Heart left ventricle (tissue), 16 donors: ENCODE measurements at regions not wholly inside any gene's neighbourhood (a gene's known extent, or its start where the extent isn't known, plus 50 kb on each side); places are given as distances from the start of the nearest gene placed in this dataset.

Experiments
- ATAC-seq, 4 donors: fragments of 200-7000 bp; cut with Tn5 transposase; one replicate each; pipeline ENCODE4 v1.9.1; 2020 to 2022; ENCODE audit warnings: moderate library complexity in 4 of 4, mild to moderate bottlenecking in 3 of 4, moderate number of reproducible peaks in 1 of 4
- DNase-seq, 5 donors: peaks; one replicate each; pipeline ENCODE4 v3.0.0-alpha.2; 2020
- H3K27ac ChIP-seq, 12 donors: fragments of 200-600 bp; sonication (generic) in 4 of 12; one replicate each; pipeline versions ENCODE4 v1.5.0 to v1.8.0; 2016 to 2022; ENCODE audit warnings: mild to moderate bottlenecking in 2 of 12
- H3K27me3 ChIP-seq, 9 donors: fragments of 200-600 bp; sonication (generic) in 2 of 9; one replicate each; pipeline versions ENCODE4 v1.5.1 to v1.8.0; 2016 to 2022; ENCODE audit warnings: mild to moderate bottlenecking in 3 of 9
- H3K36me3 ChIP-seq, 9 donors: fragments of 200-600 bp; sonication (generic) in 2 of 9; one replicate each; pipeline versions ENCODE4 v1.5.0 to v1.8.0; 2018 to 2022; ENCODE audit warnings: mild to moderate bottlenecking in 2 of 9
- H3K4me1 ChIP-seq, 12 donors: fragments of 200-600 bp; sonication (generic) in 4 of 12; one replicate each; pipeline versions ENCODE4 v1.5.0 to v1.8.0; 2016 to 2022; ENCODE audit warnings: mild to moderate bottlenecking in 3 of 12
- H3K4me3 ChIP-seq, 12 donors: fragments of 200-600 bp; sonication (generic) in 4 of 12; one replicate each; pipeline versions ENCODE4 v1.5.0 to v1.8.0; 2017 to 2022; ENCODE audit warnings: mild to moderate bottlenecking in 9 of 12, moderate library complexity in 4 of 12
- H3K9me3 ChIP-seq, 12 donors: fragments of 200-600 bp; sonication (generic) in 4 of 12; one replicate each; pipeline versions ENCODE4 v1.5.0 to v1.8.0; 2016 to 2022; ENCODE audit warnings: mild to moderate bottlenecking in 1 of 12
- POLR2A ChIP-seq, 2 donors: fragments of 450-650 bp; IDR thresholded peaks; one replicate each; pipeline ENCODE4 v1.6.1; 2017; ENCODE audit warnings: antibody characterized with exemption in 2 of 2, mild to moderate bottlenecking in 2 of 2, moderate library complexity in 2 of 2
- WGBS, 4 donors: extraction: QIAGEN DNeasy Blood & Tissue Kit in 2 of 4; methylation state at CpG; one replicate each; pipeline versions ENCODE4 v1.1.5 to v1.1.7; 2013 to 2018; 5-methylcytosine and 5-hydroxymethylcytosine counted together
- intact Hi-C, 10 donors: fragments of 100-400 bp; cut with DNase I; formaldehyde crosslinking; loops; one replicate each; pipeline versions ENCODE4 v1.11.1 to v1.14.2; 2022
- TF ChIP-seq, protein P1 (sequence below), 12 donors: fragments of 200-600 bp; sonication (generic) in 4 of 12; IDR thresholded peaks; one replicate each; pipeline versions ENCODE4 v1.5.0 to v1.8.0; 2018 to 2022; ENCODE audit warnings: antibody characterized with exemption in 12 of 12, mild to moderate bottlenecking in 5 of 12
- donor health status: ischemic (EF 13 %, LVEDD 7.1; RV severe dilation, severe dysfunction).
- donor health status: healthy with polysubstance abuse.
- donor health status: DM: no; HTN: yes; CAD: no.
- donor health status: DM: no; HTN: no; CAD: no.
- donor health status: ischemic (EF 25% LVEDD 6.9; RV normal size, moderate dysfunction).
- donor health status: ischemic (EF 25% LVEDD 5.7; RV mildly dilated, moderate dysfunction).
- donor health status: healthy.
- donor health status: DM: yes; HTN: yes; CAD: no.
- donor health status: ischemic (EF 35%, LVEDD 5.7; RV mildly dilated, moderate dysfunction).
- donor health status: nonischemic (EF 11% LVEDD 7.7; RV severe dilation, severe dysfunction).
- donor health status: DM: yes; HTN: yes; CAD: no.
- donor health status: PGD.
- donor health status: ischemic (EF 29% LVEDD 5.4; RV normal size, mild dysfunction).
- donor health status: nonischemic (EF 23%, LVEDD 6.1; RV moderate dilation, normal function).

DNA sequence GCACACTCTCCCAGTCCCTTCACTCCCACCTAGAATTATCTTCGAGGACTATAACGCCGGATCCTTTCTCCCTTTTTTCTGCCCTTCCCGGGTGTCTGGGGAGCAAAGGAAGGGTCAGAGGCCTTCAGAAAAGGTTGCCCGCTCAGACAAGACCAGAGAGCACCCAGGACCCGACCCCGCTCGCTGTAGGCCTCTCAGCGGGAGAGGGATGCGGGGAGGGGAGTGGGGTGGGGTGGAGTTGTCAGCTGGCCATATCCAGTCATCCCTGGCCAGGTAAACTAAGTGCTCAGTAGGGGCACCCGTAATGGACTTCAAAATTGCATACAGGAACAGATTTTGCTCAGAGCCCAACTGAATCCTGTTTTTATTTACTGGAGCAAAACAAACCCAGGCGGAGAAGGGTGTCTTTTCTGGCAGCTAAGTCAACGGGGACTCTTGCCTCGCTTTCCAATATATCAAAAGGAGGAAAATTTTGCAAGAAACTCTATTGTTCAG is 65.0 kb downstream of the NOL4 start:
- H3K4me1 ChIP-seq = peaks cover 0 to 9% (median 0%) of the 10 kb centered on the region in 12 donors
- TF ChIP-seq, protein P1, sequence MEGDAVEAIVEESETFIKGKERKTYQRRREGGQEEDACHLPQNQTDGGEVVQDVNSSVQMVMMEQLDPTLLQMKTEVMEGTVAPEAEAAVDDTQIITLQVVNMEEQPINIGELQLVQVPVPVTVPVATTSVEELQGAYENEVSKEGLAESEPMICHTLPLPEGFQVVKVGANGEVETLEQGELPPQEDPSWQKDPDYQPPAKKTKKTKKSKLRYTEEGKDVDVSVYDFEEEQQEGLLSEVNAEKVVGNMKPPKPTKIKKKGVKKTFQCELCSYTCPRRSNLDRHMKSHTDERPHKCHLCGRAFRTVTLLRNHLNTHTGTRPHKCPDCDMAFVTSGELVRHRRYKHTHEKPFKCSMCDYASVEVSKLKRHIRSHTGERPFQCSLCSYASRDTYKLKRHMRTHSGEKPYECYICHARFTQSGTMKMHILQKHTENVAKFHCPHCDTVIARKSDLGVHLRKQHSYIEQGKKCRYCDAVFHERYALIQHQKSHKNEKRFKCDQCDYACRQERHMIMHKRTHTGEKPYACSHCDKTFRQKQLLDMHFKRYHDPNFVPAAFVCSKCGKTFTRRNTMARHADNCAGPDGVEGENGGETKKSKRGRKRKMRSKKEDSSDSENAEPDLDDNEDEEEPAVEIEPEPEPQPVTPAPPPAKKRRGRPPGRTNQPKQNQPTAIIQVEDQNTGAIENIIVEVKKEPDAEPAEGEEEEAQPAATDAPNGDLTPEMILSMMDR (IDR thresholded peaks at IDR 0.05) = no peak
- TF ChIP-seq POLR2A (IDR thresholded peaks at IDR 0.05) = no peak
- H3K4me3 ChIP-seq = peak overlapping the region in 4 of 12 donors; percentile 24 to 40 (median 36)
- no peak overlapping the region for H3K27ac ChIP-seq
- intact Hi-C loops = no loop called here
- ATAC-seq = no peak
- 55 to 62% (median 59%) methylated on average over 14 of the region's 14 CpGs for WGBS, 4 donors
- no peaks in the 10 kb centered on the region for H3K9me3 ChIP-seq
- H3K36me3 ChIP-seq = no peaks in the 10 kb centered on the region
- H3K27me3 ChIP-seq = peaks cover 8 to 52% (median 19%) of the 10 kb centered on the region in 9 donors
- no peak for DNase-seq

DNA sequence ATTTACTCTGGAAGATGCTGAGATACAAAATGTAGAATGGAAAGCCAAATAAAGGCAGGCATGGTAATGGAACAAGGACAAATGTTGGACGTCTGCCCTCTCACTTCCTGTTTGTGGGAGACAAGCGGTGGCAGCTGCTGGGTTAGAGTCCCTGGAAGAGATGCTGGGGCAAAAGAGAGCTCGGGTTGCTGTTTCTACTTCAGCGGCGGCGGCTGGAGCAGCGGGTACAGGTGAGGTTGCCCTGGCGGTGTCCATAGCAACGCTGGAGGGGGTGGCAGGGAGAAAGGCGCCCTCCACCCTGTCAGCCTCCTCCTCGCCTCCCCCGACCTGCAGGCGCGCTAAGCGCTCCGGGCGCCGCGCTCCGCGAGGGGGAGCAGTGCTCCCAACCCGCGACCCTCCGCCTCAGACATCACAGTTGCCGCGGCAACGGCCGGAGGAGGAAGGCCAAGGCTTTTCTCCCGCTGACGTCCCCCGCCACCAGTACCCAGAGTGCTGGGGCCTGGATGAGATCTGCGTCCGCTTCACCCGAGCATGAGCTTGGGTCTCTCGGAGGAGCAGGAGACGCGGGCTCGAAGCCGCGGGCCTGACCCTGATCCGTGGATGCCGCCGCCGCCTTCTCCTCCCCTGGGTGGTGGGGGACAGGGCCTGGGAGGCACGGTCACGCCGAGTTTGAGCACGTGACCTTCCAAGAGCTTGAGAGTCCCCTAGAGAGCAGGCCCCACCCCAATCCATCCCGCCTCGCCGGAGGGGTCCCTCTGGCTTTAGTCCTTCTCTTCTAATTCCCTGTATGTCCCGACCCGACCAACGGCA is 65.6 kb downstream of the NOL4 start:
- Histone ChIP-seq H3K36me3 (no peaks in the 10 kb centered on the region), H3K9me3 (no peaks in the 10 kb centered on the region), H3K4me1 (peaks cover 0 to 10% (median 0%) of the 10 kb centered on the region in 12 donors), H3K27me3 (peaks cover 8 to 52% (median 19%) of the 10 kb centered on the region in 9 donors), H3K4me3 (peak overlapping the region in 11 of 12 donors; percentile 4 to 40 (median 35)), H3K27ac (no peak overlapping the region)
- peak in 3 of 4 donors; percentile 9 to 33 (median 28) for ATAC-seq
- WGBS, 4 donors = 2 to 7% (median 3%) methylated on average over 22 to 54 of the region's 54 CpGs
- peak in 4 of 5 donors; percentile 5 to 64 (median 24) for DNase-seq
- no peak for TF ChIP-seq POLR2A (IDR thresholded peaks at IDR 0.05)
- TF ChIP-seq, protein P1 (IDR thresholded peaks at IDR 0.05) = peak in 4 of 12 donors; percentile 12 to 36 (median 18)
- intact Hi-C loops = no loop called here

- intact Hi-C loops = no loop called here
- peak overlapping the region in 2 of 12 donors; percentile 16 to 38 for H3K4me3 ChIP-seq
- TF ChIP-seq, protein P1 (IDR thresholded peaks at IDR 0.05) = no peak
- DNase-seq = no peak
- peaks cover 0 to 33% (median 2%) of the 10 kb centered on the region in 9 donors for H3K27me3 ChIP-seq
- H3K27ac ChIP-seq = no peak overlapping the region
- no peak for ATAC-seq
- WGBS, 4 donors = 28 to 38% (median 34%) methylated on average over 1 of the region's 1 CpG
- no peaks in the 10 kb centered on the region for H3K36me3 ChIP-seq
- no peaks in the 10 kb centered on the region for H3K9me3 ChIP-seq
- peaks cover 0 to 6% (median 0%) of the 10 kb centered on the region in 12 donors for H3K4me1 ChIP-seq
These were observed 71.0 kb downstream of the NOL4 start for GRCh38 chr18:34153711-34154110.

- TF ChIP-seq POLR2A (IDR thresholded peaks at IDR 0.05) = no peak
- TF ChIP-seq, protein P1 (IDR thresholded peaks at IDR 0.05) = no peak
- Histone ChIP-seq H3K4me3 (no peak overlapping the region), H3K36me3 (no peaks in the 10 kb centered on the region), H3K9me3 (peaks cover 0 to 10% (median 4%) of the 10 kb centered on the region in 12 donors), H3K27me3 (no peaks in the 10 kb centered on the region), H3K27ac (no peak overlapping the region), H3K4me1 (no peaks in the 10 kb centered on the region)
- no peak for ATAC-seq
- intact Hi-C loops = loop anchor here in 1 of 10 donors (5.0 kb wide), 1 partner anchor 186 kb away; no protein-coding TSS in a partner anchor
- WGBS, 4 donors = 79 to 85% (median 83%) methylated on average over 1 of the region's 1 CpG
- DNase-seq = no peak
These were observed 93.7 kb downstream of the NOL4 start for GRCh38 chr18:34131006-34131405.
